ENCODE measurements at regions not wholly inside any gene's neighbourhood (a gene's known extent, or its start where the extent isn't known, plus 50 kb on each side); places are given as distances from the start of the nearest gene placed in this dataset.

DNA sequence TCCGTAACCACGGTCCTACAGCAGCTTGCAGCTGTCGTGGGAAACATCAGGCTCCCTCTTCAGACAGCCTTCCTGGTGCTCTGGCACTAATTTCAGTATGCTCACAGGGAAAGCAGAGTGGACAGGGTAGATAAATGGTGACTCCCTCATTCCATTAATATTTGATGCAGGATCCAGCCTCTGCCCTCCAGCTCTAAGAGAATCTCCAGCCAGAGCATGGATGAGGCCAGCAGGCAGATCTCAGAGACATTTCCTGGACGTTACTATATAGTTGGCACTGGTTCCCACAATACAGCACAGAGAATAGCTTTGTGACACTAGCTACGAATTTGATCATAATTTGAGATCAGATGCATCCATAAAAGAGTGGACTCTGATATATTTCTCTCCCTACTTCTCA, 341.4 kb downstream of the LIG4 start:
- no peak overlapping the region for H3K4me3 ChIP-seq (ENCODE audit: low read depth, low read length)
- H3K36me3 ChIP-seq (ENCODE audit: control insufficient read depth, insufficient read depth, low read length), result no peaks in the 10 kb centered on the region
- no peaks in the 10 kb centered on the region for H3K4me1 ChIP-seq (ENCODE audit: control insufficient read depth, insufficient read depth, low read length)
- 69% methylated on average over 4 of the region's 5 CpGs for whole genome bisulfite sequencing (ENCODE audit: insufficient coverage)
- no peak for DNase-seq (ENCODE audit: low read depth in 4 of 6, low spot score in 6 of 6)
- peaks cover 5% of the 10 kb centered on the region for H3K27me3 ChIP-seq (ENCODE audit: control insufficient read depth, insufficient read depth, low read length)
- H3K27ac ChIP-seq (ENCODE audit: low read depth, low read length), result no peak overlapping the region
- no peaks in the 10 kb centered on the region for H3K9me3 ChIP-seq (ENCODE audit: control insufficient read depth, insufficient read depth, low read length)

DNA sequence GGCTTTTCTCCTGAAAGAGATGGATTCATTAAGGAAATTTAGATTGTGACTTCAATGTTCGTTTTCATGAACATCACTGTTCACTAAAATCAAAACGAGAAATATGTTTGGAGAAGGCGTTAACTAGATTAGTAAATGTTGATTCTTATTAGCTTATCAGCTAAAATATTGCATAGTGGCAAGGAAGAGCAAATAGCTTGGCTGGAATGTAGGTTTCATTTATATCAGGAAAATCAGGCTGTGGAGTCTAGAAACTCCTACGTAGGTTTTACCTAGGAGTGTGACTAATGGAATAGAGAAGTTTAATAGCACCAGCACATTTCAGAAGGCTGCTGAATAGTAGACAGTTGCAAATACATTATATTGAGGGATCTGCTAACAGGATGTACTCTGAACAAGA, 344.9 kb downstream of the LIG4 start:
- 0% methylated on average over 1 of the region's 4 CpGs for WGBS (ENCODE audit: insufficient coverage)
- no peak for DNase-seq (ENCODE audit: low read depth in 4 of 6, low spot score in 6 of 6)
- H3K27me3 ChIP-seq (ENCODE audit: control insufficient read depth, insufficient read depth, low read length), result peaks cover 11% of the 10 kb centered on the region
- no peak overlapping the region for H3K27ac ChIP-seq (ENCODE audit: low read depth, low read length)
- H3K4me3 ChIP-seq (ENCODE audit: low read depth, low read length), result no peak overlapping the region
- peaks cover 10% of the 10 kb centered on the region for H3K4me1 ChIP-seq (ENCODE audit: control insufficient read depth, insufficient read depth, low read length)
- H3K36me3 ChIP-seq (ENCODE audit: control insufficient read depth, insufficient read depth, low read length), result no peaks in the 10 kb centered on the region
- no peaks in the 10 kb centered on the region for H3K9me3 ChIP-seq (ENCODE audit: control insufficient read depth, insufficient read depth, low read length)

DNA sequence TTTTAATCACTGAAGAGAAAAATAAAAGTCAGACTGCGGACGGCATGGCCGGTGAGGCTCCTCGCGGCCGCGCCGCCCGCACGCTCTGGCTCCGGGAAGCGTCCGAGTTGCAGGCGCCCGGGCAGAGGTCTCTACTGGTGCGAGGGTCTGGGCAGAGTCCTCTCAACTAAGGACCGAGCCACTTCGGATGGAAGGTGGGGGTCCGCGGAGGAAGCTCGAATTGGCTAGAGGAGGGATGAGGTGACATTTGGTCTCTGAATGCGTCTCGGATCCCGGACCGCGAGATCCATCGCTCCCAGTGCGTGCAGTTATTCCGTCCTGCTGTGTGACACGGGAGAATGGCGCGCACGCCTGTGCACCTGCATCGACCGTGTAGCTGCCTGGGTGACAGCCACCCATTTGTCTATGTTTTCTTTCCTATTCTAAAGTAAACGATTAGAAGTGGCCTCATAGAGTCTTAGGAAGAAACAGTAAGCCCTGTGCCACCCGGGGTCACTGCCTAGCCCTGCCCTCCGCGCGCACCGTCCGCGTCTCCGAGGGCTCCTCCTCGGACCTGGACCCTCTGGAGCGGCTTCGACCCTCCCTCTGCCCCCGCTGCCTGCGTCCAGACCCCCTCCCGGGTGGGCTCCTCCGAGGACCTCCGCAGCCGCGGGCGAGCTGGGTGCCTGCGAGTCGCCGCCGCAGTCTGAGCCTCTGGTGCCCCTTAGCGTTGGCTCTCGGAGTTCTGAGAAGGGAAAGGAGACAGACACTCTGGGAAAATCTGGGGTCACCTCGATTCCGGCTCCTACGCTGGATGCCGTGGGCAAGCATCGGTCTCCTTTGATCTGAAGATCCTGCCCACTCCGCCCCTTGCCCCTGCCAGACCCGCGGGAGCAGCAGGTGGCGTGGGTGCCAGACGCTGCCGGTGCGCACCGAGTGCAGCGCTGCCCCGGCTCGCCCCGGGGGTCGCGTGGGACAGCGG, 347.4 kb downstream of the LIG4 start:
- H3K4me3 ChIP-seq (ENCODE audit: low read depth, low read length), result peak overlapping the region; percentile 70
- peak; percentile 53 to 94 (median 62) for DNase-seq (ENCODE audit: low read depth in 4 of 6, low spot score in 6 of 6)
- H3K36me3 ChIP-seq (ENCODE audit: control insufficient read depth, insufficient read depth, low read length), result no peaks in the 10 kb centered on the region
- peaks cover 14% of the 10 kb centered on the region for H3K27me3 ChIP-seq (ENCODE audit: control insufficient read depth, insufficient read depth, low read length)
- under 1% methylated on average over 80 of the region's 81 CpGs for WGBS (ENCODE audit: insufficient coverage)
- peaks cover 10% of the 10 kb centered on the region for H3K4me1 ChIP-seq (ENCODE audit: control insufficient read depth, insufficient read depth, low read length)
- no peaks in the 10 kb centered on the region for H3K9me3 ChIP-seq (ENCODE audit: control insufficient read depth, insufficient read depth, low read length)
- peak overlapping the region; percentile 52 for H3K27ac ChIP-seq (ENCODE audit: low read depth, low read length)

DNA sequence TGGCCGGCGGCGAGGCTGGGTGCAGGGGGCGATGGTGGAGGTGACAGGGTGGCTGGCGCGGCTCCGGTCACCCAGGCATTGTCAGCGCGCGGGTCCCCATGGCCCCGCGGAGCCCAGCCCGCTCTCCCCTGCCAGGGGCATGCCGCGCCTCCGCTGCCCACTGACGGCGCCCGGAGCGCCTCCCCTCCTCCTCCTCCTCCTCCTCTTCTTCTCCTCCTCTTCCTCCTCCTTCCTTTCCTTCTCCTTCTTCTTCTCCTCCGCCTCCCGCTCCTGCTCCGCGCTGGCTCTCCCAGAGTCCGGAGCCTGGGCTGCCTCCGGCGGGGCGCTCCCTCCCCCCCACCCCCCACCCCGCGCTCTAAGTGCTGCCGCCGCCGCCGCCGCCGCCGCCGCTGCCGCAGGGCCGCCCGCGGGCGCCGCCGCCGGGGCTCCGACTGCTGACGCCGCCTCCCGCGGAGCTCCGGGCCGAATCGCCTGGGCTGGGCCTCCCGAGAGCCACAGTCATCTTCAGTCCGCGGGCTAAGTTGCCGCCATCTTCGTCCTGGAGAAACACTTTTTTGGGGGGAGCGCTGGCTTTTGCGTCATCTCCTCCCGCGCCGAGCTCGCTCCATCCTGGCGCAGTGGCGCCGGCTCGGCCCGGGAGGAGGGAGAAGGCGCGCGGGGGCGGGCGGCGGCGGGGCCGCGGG, 348.3 kb downstream of the LIG4 start:
- H3K4me1 ChIP-seq (ENCODE audit: control insufficient read depth, insufficient read depth, low read length), result peaks cover 10% of the 10 kb centered on the region
- H3K36me3 ChIP-seq (ENCODE audit: control insufficient read depth, insufficient read depth, low read length), result no peaks in the 10 kb centered on the region
- peak in 5 of 6 donors; percentile 20 to 83 (median 46) for DNase-seq (ENCODE audit: low read depth in 4 of 6, low spot score in 6 of 6)
- WGBS (ENCODE audit: insufficient coverage), result 0% methylated on average over 66 of the region's 79 CpGs
- peaks cover 14% of the 10 kb centered on the region for H3K27me3 ChIP-seq (ENCODE audit: control insufficient read depth, insufficient read depth, low read length)
- H3K27ac ChIP-seq (ENCODE audit: low read depth, low read length), result peak overlapping the region; percentile 42
- H3K9me3 ChIP-seq (ENCODE audit: control insufficient read depth, insufficient read depth, low read length), result no peaks in the 10 kb centered on the region
- H3K4me3 ChIP-seq (ENCODE audit: low read depth, low read length), result peak overlapping the region; percentile 70

DNA sequence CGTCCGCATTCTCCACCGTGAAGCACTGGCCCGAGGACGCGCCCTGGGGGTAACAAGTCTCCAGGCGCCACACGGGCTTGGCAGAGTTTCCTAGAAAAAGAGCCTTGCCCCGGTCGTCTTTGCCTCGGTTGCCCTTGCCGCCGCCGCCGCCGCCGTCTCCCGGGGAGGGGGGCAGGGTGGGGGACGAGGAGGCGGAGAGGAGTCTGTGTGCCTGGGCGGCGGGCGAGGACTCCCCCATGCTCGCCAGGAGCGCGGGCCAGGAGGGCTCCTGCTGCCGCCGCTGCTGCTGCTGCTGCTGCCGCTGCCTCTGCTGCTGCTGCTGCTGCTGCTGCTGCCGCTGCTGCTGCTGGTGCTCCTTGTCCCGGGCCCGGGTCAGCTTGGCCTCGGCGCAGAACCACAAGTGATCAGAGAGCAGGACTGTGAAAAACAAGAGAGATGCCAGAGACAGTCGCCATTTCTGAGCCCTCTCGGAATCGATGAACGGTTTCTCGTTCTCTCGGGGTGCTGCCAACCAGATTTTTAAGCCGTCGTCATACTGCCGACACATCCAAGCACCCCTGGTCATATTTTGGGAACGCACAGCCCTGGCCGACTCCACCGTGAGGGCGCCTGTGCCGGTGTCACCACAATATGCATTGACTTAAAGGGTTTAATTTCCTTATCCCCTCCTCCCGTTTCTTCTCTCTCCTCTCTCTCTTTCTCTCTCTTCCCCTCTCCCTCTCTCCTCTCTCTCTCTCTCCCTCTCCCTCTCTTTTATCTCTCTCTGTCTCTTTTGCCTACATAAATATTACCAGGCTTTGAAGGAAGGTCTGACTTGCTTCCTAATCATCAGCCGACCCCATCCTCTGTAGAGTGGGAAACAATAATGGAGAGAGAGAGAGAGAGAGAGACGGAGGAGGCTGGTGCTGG, 349.1 kb downstream of the LIG4 start:
- peaks cover 14% of the 10 kb centered on the region for H3K27me3 ChIP-seq (ENCODE audit: control insufficient read depth, insufficient read depth, low read length)
- H3K4me1 ChIP-seq (ENCODE audit: control insufficient read depth, insufficient read depth, low read length), result peaks cover 10% of the 10 kb centered on the region
- H3K36me3 ChIP-seq (ENCODE audit: control insufficient read depth, insufficient read depth, low read length), result no peaks in the 10 kb centered on the region
- peak in 5 of 6 donors; percentile 36 to 84 (median 59) for DNase-seq (ENCODE audit: low read depth in 4 of 6, low spot score in 6 of 6)
- H3K9me3 ChIP-seq (ENCODE audit: control insufficient read depth, insufficient read depth, low read length), result no peaks in the 10 kb centered on the region
- peak overlapping the region; percentile 70 for H3K4me3 ChIP-seq (ENCODE audit: low read depth, low read length)
- WGBS (ENCODE audit: insufficient coverage), result under 1% methylated on average over 50 of the region's 51 CpGs
- H3K27ac ChIP-seq (ENCODE audit: low read depth, low read length), result peak overlapping the region; percentile 42

DNA sequence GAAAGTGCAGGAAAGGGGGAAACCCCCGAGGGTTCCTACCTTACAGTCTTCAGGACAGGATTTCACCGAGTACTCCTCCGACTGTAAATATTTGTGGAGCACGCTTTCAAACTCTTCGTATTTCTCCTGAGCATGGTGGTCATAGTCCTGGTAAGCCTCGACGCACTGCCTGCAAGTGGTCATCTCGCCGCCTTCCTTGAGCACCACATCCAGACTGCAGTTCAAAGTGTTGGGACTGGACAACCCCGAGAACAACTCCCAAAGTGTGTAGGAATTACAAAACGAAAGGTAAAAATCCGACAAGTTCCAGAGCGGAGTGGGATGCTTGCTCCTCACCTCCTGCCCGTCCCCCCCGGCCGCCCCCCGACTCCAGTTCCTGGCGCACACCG, 349.7 kb downstream of the LIG4 start:
- H3K27ac ChIP-seq (ENCODE audit: low read depth, low read length), result no peak overlapping the region
- H3K9me3 ChIP-seq (ENCODE audit: control insufficient read depth, insufficient read depth, low read length), result no peaks in the 10 kb centered on the region
- no peaks in the 10 kb centered on the region for H3K36me3 ChIP-seq (ENCODE audit: control insufficient read depth, insufficient read depth, low read length)
- peak in 2 of 6 donors; percentile 9 to 17 for DNase-seq (ENCODE audit: low read depth in 4 of 6, low spot score in 6 of 6)
- H3K27me3 ChIP-seq (ENCODE audit: control insufficient read depth, insufficient read depth, low read length), result peaks cover 14% of the 10 kb centered on the region
- WGBS (ENCODE audit: insufficient coverage), result under 1% methylated on average over 18 of the region's 19 CpGs
- peaks cover 10% of the 10 kb centered on the region for H3K4me1 ChIP-seq (ENCODE audit: control insufficient read depth, insufficient read depth, low read length)
- peak overlapping the region; percentile 70 for H3K4me3 ChIP-seq (ENCODE audit: low read depth, low read length)

DNA sequence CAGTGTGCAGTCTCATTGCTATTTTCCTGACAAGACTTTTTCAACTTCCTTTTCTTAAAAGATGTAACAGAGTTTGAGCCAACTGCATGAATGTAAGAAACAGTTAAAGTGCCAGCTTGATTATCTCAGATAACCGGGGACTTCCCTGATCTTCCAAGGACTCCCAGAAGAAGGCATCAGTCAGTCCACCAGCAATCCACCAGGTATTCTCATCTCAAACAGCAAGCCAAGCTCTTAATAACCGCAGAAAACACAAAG, 350.1 kb downstream of the LIG4 start:
- no CpG with 5 or more reads among the region's 2 CpGs for WGBS (ENCODE audit: insufficient coverage)
- Histone ChIP-seq H3K36me3 (ENCODE audit: control insufficient read depth, insufficient read depth, low read length) (no peaks in the 10 kb centered on the region), H3K27me3 (ENCODE audit: control insufficient read depth, insufficient read depth, low read length) (peaks cover 14% of the 10 kb centered on the region), H3K4me1 (ENCODE audit: control insufficient read depth, insufficient read depth, low read length) (peaks cover 10% of the 10 kb centered on the region), H3K27ac (ENCODE audit: low read depth, low read length) (no peak overlapping the region), H3K9me3 (ENCODE audit: control insufficient read depth, insufficient read depth, low read length) (no peaks in the 10 kb centered on the region), H3K4me3 (ENCODE audit: low read depth, low read length) (peak overlapping the region; percentile 70)
- DNase-seq (ENCODE audit: low read depth in 4 of 6, low spot score in 6 of 6), result peak in 2 of 6 donors; percentile 21 to 59

DNA sequence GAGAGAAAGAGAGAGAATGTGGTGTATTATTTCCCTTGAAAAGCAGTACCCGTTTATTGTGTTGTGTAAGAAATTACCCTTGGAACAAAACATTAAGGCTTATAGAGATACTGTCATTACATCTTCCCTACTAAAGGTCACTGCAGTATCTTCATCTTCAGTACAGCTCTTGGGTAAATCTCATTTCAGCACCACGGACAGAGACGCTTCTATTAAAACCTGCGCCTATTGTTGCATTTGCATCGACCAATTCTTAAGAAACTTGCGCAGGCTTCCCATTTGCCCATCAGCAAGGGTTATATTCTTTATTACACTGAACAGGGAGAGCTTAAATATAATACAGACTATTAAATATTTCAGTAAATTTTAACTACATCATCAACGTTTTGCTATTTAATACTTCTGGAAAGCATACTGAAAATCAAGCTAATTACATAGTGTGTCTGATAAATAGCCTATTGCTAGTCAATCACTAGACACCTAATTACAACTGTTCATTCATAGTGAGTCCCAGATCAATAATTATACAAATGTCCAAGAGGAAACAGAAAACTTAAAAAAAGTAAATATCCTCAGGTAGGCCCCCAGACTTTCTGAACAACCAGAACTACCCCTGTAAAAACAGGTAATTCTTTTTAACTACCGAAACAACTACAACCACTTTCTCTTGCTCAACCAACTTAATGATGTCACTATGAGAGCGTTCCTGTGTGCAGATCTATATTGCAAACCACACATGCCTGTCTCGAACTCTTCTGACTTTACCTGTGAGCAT, 350.6 kb downstream of the LIG4 start:
- Histone ChIP-seq H3K36me3 (ENCODE audit: control insufficient read depth, insufficient read depth, low read length) (no peaks in the 10 kb centered on the region), H3K27me3 (ENCODE audit: control insufficient read depth, insufficient read depth, low read length) (peaks cover 9% of the 10 kb centered on the region), H3K9me3 (ENCODE audit: control insufficient read depth, insufficient read depth, low read length) (no peaks in the 10 kb centered on the region), H3K27ac (ENCODE audit: low read depth, low read length) (no peak overlapping the region), H3K4me3 (ENCODE audit: low read depth, low read length) (peak overlapping the region; percentile 70), H3K4me1 (ENCODE audit: control insufficient read depth, insufficient read depth, low read length) (peaks cover 10% of the 10 kb centered on the region)
- 20% methylated on average over 3 of the region's 10 CpGs for WGBS (ENCODE audit: insufficient coverage)
- peak; percentile 43 to 82 (median 66) for DNase-seq (ENCODE audit: low read depth in 4 of 6, low spot score in 6 of 6)

DNA sequence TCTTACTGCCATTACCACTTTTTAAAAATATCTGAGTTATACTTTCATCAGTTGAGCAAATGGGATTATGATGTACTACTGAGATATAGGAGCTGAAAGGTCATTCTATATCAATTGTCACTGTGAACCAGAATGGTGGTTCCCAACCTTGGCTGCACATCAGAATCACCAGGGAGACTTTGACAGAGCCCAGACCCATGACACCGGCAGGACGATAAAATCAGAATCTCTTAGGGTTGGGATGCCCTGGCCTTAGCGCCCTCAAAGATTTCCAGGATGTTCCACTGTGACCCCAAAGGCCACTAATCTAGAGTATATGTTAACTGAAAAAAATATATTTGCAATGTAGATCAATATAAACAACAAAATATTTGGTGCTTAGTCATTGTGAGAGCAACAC, 355.1 kb downstream of the LIG4 start:
- no peak for DNase-seq (ENCODE audit: low read depth in 4 of 6, low spot score in 6 of 6)
- H3K36me3 ChIP-seq (ENCODE audit: control insufficient read depth, insufficient read depth, low read length), result no peaks in the 10 kb centered on the region
- 100% methylated on average over 2 of the region's 3 CpGs for WGBS (ENCODE audit: insufficient coverage)

More for the DNA sequence above, 355.1 kb downstream of the LIG4 start:
- no peaks in the 10 kb centered on the region for H3K4me1 ChIP-seq (ENCODE audit: control insufficient read depth, insufficient read depth, low read length)
- peaks cover 2% of the 10 kb centered on the region for H3K27me3 ChIP-seq (ENCODE audit: control insufficient read depth, insufficient read depth, low read length)
- no peak overlapping the region for H3K4me3 ChIP-seq (ENCODE audit: low read depth, low read length)
- no peaks in the 10 kb centered on the region for H3K9me3 ChIP-seq (ENCODE audit: control insufficient read depth, insufficient read depth, low read length)
- H3K27ac ChIP-seq (ENCODE audit: low read depth, low read length), result no peak overlapping the region
